ENCODE measurements at regions not wholly inside any gene's neighbourhood (a gene's known extent, or its start where the extent isn't known, plus 50 kb on each side); places are given as distances from the start of the nearest gene placed in this dataset.

GRCh38 chr12:86950444-86950843 lies 694.3 kb upstream of the MGAT4C start:
- TF ChIP-seq POLR2A (IDR thresholded peaks at IDR 0.05; ENCODE audit: low read depth, low read length) (no peak), POLR2AphosphoS5 (IDR thresholded peaks at IDR 0.05; ENCODE audit: low read depth, low read length) (no peak), SPI1 (IDR thresholded peaks at IDR 0.05; ENCODE audit: low read depth, low read length) (no peak), TAF1 (IDR thresholded peaks at IDR 0.05; ENCODE audit: low read depth, low read length) (no peak), POU2F2 (IDR thresholded peaks at IDR 0.05; ENCODE audit: low read depth, low read length) (no peak), PAX5 (IDR thresholded peaks at IDR 0.05; ENCODE audit: insufficient read depth, low read length, severe bottlenecking) (no peak)

Data from GM12891 (cell line).